ENCODE measurements at regions not wholly inside any gene's neighbourhood (a gene's known extent, or its start where the extent isn't known, plus 50 kb on each side); places are given as distances from the start of the nearest gene placed in this dataset.
"Not testable (repeated sequence)": the region's sequence is repeated elsewhere in the genome, so short reads cannot be mapped to it uniquely, and the experiment has no call there.

DNA sequence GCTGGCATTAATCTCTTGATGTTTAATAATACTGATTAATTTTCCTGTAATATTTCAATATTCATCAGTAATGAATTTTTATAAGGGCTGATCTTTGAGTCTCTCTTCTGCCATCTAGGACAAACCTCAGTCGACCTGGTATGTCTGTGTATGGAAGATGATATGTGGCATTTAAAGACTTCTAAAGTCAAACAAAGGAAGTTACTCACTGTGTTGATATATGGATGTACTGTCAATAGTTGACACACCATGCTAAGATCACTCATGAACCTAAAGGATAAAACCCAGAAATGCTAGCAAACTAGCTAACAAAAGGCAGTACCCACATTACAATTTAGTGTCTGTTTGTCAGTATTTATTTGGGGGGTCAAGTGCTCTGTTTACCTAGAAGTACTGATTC lies 380.7 kb upstream of the GOT2 start:
- DNase-seq, result no peak

DNA sequence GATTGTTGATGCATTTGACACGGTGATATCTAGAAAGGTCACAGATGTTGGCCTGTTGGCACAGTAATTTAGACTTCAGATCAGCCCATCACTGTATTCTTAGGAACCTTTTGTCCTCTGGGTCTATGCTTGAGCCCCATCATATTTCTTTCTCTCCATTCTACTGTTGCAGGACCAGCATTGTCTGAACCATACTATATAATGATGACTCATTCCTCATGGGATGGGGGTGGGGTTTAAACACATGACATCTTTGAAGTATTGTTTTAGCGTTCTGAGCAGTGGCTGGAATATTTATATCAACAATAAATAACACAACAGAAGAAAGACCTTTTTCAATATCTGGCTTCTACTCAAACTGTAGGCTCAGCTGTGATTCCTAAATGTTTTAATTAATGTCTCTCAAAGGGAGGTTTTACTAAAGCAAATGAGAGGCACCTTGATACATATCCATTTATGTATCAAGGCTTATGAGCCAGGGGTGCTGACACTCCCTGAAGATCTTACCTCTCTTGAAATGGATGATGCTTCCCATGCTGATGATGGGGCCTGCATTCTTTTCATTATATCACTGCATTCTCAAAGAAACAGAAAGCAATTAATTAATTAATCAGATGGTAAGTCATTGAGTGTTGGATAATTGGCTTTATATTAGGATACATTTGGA lies 379.0 kb upstream of the GOT2 start:
- no peak for DNase-seq

GRCh38 chr16:59111280-59111679 lies 377.2 kb upstream of the GOT2 start:
- DNase-seq, result no peak

DNA sequence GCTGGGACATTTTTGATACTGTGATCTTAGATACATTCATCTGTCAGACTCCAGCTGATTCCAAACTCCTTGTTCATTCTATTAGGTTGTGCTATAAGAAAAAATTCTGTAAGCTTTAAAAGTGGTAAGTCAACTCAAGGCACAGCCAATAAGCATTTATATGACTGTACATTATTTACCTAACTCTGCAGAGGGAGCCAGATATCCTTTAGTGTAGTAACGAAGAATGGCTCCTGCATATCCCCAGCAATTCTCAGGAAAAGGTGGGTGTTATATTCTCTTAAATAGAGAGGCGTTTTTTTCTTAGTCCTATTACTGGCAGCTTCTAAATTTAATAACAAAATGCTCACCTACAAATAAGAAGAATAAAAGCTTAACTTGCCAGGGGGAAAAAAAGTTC lies 374.3 kb upstream of the GOT2 start:
- no peak for DNase-seq

DNA sequence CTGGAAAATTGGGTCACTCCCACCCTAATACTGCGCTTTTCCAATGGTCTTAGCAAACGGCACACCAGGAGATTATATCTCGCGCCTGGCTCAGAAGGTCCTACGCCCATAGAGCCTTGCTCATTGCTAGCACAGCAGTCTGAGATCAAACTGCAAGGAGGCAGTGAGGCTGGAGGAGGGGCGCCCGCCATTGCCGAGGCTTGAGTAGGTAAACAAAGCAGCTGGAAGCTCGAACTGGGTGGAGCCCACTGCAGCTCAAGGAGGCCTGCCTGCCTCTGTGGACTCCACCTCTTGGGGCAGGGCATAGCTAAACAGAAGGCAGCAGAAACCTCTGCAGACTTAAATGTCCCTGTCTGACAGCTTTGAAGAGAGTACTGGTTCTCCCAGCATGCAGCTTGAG lies 362.6 kb upstream of the GOT2 start:
- DNase-seq, result not testable (repeated sequence)

- no peak for DNase-seq
Measured at GRCh38 chr16:59090541-59090940, 356.4 kb upstream of the GOT2 start.

DNA sequence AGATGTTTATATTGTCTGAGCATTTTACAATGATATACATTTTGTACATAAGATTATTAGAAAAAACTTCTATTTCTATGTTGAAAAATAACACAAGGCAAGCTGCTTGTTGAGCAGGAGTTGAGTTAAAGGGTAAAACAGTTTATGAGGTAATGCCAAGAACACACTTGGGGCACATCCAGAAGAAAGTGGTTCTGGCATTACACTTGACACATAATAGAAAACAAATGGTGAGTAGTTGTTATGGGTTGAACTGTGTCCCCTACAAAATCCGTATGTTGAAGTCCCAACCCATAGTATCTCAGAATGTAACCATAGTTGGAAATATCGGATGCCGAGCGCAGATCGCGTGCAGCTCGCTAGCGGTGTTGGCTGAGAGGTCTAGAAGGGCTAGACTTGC lies 354.3 kb upstream of the GOT2 start:
- no peak for DNase-seq

DNA sequence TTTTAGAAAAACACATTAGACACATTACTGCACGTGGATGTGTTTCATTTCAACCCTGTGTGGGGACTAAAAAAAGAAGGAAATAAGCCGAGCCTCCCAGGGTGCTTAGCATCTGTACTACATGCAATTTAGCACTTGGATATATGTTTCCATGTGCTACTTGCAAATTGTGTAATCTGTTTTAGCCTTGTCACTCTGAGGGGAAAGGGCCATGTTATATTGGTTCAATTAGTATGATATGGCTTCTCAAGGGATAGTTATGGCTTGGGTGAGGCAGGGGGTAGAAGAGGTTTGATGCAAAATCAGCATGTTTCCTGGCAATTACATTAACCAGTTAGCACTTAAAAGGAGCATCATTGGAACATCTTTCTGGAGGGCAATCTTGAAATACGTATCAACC lies 353.5 kb upstream of the GOT2 start:
- no peak for DNase-seq

- no peak for DNase-seq
Measured at GRCh38 chr16:59067205-59067604, 333.1 kb upstream of the GOT2 start.

- DNase-seq, result no peak
Measured at GRCh38 chr16:59060207-59060606, 326.1 kb upstream of the GOT2 start.

DNA sequence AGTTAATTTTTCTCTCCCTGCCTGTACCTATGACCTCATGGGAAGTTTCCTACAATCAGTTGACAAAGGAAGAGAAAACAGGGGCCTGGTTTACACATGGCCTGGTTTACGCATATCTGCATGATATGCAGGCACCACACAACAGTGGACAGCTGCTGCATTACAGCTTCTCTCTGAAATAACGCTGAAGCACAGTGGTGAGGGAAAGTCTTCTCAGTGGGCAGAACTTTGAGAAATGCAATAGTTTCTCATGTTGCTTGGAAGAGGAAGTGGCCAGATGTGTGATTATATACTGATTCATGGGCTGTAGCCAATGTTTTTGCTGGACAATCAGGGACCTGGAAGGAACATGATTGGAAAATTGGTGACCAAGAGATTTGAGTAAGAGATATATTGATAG lies 324.1 kb upstream of the GOT2 start:
- DNase-seq, result no peak

- no peak for DNase-seq
Measured at GRCh38 chr16:59053911-59054310, 319.8 kb upstream of the GOT2 start.

GRCh38 chr16:59052231-59052630 lies 318.1 kb upstream of the GOT2 start:
- DNase-seq, result no peak

DNA sequence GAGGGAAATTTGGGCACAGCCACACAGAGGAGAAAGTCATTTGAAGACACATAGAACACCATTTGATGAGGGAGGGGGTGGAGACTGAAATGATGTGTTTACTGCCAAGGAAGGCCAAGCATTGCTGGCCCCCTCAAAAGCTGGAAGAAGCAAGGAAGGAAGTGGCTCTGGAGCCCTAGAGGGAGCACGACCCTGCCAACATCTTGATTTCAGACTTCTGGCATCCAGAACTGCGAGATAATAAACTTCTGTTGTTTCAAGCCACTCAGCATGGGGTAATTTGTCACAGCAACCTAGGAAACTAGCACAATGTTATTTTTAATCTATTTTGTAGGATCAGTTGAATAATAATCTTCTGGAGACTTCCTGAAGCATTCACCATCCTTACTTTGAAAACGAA lies 314.8 kb upstream of the GOT2 start:
- DNase-seq, result no peak

DNA sequence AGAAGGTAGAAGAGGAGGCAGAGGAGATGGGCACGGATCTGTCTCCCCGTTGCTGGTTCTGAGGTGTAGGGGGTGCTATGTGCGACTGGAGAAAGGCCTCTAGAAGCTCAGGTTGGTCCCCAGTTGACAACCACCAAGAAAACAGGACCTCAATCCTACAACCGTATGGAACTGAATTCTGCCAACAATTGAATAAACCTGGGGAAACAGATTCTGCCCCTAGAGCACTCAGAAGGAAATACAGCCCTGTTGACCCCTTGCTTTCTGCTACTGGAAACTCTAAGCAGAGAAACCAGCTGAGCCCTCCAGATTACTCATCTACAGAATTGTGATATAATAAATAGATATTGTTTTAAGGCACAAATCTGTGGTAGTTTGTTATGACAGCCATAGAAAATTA lies 313.0 kb upstream of the GOT2 start:
- DNase-seq, result no peak

DNA sequence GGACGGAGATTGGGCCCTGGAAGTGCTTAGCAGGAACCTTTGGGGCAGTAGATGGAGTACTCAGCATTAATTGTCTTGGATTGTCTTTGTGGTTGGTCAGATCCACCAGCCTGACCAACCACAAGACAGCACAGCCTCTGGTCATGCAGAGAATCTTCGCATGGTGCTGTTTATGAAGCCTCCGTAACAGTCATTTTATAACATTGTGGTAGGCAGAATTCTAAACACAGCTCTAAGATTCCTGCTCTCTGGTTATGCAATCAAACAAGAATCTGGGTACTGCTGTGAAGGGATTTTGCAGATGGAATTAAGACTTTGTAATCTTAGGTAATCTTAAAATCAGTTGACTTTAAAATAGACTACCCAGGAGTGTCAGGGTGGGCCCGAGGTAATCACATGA lies 312.2 kb upstream of the GOT2 start:
- DNase-seq, result no peak

DNA sequence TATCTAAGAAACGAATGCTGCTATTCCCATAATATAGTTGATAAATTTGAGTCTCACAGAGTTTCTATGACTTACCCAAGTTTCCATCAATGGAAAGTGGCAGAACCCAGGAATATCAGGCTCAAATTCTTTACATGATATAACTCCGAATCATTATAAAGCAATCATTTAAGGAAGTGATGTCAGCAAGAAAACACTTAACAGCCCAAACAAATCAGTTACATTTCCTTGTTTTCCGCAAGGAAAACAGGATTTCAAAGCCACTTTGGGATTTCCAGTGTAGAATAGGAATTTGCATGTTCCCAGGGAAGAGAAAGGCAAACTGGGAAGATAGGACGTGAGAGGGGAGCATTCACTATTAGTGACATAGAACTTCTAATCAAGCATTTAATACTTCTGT lies 311.4 kb upstream of the GOT2 start:
- no peak for DNase-seq

DNA sequence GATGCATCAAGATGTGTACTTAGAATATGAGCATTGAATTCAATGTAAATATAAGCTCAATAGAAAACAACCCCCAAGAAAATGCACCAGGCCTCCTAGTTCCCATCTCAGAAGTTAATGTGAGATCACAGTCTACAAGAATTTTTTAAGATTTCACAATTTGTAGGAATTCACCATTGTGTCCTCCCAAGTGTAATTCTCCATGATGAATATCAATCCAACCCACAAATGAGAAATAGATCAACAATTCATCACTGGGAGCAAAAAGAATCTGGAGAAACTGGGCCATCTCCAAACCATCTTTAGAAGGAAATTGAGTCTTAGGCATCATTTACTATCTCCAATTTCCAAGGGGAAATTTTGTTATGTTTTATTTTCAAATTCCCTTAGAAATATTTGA lies 310.5 kb upstream of the GOT2 start:
- DNase-seq, result no peak

GRCh38 chr16:59042301-59042700 lies 308.2 kb upstream of the GOT2 start:
- DNase-seq, result no peak

GRCh38 chr16:59039066-59039720 lies 305.1 kb upstream of the GOT2 start:
- DNase-seq, result no peak

DNA sequence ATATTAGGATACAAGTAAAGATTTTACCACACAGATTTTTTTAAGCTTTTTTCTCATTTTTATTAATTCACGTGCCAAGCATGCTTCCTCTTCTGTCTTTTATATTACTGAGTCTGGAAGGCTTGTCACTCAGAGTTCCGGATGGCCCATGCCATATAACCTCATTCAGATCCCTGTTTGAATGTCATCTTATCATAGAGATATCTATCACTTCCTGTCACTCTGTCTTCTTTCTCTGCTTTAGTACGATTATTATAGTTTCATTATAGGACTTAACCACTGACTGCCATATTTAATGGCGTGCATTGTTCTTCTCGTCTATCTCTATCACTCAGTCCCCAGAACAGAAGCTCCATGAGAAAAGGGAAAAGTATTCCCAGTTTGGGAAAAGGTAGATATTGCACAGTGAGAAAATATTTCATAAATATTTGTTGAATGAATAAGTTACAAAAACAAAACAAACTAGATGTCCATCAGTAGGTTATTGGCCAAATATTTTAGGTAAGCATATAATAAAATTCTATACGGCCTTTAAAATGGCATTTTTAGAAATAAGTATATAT lies 296.9 kb upstream of the GOT2 start:
- no peak for DNase-seq

DNA sequence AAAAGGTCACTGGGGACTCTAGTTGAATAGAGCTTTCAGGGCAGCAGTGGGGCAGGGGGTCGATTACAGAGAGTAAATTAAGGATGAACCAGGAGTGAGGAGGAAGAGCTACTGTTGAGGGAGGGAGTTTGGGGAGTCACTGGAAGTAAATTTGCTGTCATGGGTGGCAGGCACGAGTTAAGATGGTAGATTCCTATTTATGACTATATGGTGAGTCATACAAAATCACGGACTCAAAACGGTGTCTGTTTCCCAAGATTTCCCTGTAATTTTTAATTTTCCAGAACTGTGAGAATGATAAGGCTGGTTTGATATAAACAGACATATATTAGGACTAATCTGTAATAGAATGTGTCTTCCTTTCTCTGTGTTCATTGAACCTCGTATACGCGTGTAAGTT lies 287.6 kb upstream of the GOT2 start:
- no peak for DNase-seq

DNA sequence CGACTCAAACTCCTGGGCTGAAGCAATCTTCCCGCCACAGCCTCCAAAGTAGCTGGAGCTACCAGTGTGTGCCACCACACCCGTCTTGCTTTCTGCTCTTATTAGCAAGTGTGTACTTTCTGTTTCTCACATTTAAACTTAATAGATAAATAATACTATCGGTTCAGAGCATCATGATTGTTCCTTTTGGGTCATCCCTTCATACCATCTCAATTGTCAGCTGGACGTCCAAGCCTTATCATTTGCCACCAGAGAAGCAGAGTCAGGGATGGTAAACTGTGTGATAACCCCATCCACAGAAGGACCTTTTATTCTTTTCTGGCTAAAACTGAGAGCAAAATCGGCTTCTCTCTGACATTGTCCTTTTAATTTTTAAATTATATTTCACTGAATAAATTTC lies 279.8 kb upstream of the GOT2 start:
- no peak for DNase-seq

- DNase-seq, result no peak
Measured at GRCh38 chr16:58999762-59000161, 265.6 kb upstream of the GOT2 start.

DNA sequence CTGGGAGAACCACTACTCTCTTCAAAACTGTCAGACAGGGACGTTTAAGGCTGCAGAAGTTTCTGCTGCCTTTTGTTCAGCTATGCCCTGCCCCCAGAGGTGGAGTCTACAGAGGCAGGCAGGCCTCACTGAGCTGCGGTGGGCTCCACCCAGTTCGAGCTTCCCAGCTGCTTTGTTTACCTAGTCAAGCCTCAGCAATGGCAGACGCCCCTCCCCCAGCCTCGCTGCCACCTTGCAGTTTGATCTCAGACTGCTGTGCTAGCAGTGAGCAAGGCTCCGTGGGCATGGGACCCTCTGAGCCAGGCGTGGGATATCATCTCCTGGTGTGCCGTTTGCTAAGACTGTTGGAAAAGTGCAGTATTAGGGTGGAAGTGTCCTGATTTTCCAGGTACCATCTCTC lies 258.6 kb upstream of the GOT2 start:
- not testable (repeated sequence) for DNase-seq

Measured in activated CD4-positive, alpha-beta T cell treated with anti-CD3 and anti-CD28 coated beads for 4 hours (primary cell).